GM12875 (cell line): ENCODE measurements at regions not wholly inside any gene's neighbourhood (a gene's known extent, or its start where the extent isn't known, plus 50 kb on each side); places are given as distances from the start of the nearest gene placed in this dataset.

Experiments
- H3K4me3 ChIP-seq: one replicate; pipeline ENCODE4 v1.5.1; 2011; ENCODE audit warnings: low read depth, low read length, control low read depth
- TF ChIP-seq, protein P1 (sequence below): IDR thresholded peaks from 2 replicates; pipeline ENCODE4 v1.5.1; 2011; ENCODE audit warnings: low read depth, mild to moderate bottlenecking, control low read depth, inconsistent platforms, low read length, moderate library complexity, borderline replicate concordance; ENCODE audit not compliant: insufficient read depth

DNA sequence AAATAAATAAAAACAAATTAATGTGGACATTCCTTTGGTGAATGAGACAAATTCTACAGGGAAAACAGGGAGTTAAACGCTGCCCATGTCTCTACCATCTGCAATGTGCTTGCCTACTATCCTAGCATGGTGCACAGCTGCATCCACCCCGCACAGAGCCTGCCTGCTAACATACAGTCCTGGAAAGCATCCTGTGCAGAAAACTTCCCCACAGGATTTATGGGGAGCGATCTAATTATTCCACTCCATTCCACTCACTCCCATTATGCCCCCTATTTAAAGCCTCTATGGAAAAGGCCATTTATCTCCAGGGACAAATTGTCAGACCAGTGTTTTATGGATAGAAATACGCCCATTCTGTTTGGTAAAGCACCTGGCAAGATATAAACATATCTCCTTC, 144.5 kb downstream of the MAF start:
- H3K4me3 ChIP-seq: no peak overlapping the region
- TF ChIP-seq, protein P1, sequence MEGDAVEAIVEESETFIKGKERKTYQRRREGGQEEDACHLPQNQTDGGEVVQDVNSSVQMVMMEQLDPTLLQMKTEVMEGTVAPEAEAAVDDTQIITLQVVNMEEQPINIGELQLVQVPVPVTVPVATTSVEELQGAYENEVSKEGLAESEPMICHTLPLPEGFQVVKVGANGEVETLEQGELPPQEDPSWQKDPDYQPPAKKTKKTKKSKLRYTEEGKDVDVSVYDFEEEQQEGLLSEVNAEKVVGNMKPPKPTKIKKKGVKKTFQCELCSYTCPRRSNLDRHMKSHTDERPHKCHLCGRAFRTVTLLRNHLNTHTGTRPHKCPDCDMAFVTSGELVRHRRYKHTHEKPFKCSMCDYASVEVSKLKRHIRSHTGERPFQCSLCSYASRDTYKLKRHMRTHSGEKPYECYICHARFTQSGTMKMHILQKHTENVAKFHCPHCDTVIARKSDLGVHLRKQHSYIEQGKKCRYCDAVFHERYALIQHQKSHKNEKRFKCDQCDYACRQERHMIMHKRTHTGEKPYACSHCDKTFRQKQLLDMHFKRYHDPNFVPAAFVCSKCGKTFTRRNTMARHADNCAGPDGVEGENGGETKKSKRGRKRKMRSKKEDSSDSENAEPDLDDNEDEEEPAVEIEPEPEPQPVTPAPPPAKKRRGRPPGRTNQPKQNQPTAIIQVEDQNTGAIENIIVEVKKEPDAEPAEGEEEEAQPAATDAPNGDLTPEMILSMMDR: no peak

DNA sequence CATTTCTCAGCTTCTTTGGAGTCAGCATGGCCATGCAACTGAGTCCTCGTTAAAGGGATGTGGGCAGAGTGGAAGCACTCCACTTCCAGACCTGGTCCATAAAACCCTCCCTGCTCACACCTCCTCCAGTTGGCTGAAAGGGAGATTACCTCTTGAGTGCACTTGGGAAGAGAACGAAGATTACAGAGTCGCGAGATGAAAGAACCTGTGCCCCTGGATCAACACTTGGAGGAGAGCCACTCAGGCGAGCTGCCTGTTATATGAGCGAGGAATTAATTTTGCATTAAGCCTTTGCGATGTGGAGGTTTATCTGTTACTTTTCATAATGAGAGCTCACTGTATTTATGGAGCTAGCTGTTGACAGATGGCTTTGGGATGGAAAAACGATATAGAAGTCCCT, 147.9 kb downstream of the MAF start:
- no peak overlapping the region for H3K4me3 ChIP-seq
- TF ChIP-seq, protein P1: no peak

DNA sequence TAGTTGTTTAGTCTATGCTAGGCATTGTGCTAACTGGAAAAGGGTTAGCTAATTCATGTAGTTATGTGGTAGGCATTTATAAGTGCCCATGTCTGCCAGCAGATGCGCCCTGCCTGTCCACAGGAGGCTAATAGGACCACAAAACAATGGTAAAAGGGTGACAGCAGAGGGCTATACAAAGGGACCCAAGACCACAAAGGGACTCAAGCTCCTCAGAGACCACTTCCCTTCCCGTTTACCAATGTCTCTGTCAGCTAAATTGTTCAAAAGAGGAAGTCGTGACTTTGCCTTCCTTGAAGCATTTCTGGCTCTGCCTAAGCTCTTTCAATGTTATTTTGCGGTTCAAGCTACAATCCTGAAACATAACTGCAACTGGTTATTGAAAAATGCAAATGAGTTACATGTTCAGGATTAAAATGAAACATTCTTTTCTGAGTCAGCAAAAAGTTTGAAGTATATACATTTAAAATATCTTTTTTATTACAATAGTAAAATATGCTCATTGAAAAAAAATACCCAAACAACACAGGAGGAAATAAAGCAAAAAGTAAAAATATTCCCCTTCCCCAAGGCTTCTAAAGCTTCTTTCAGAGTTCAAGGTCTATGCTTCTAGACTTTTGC, 149.2 kb downstream of the MAF start:
- TF ChIP-seq, protein P1: no peak
- H3K4me3 ChIP-seq: no peak overlapping the region

GRCh38 chr16:79449900-79450299, 150.6 kb downstream of the MAF start:
- TF ChIP-seq, protein P1: no peak
- no peak overlapping the region for H3K4me3 ChIP-seq

DNA sequence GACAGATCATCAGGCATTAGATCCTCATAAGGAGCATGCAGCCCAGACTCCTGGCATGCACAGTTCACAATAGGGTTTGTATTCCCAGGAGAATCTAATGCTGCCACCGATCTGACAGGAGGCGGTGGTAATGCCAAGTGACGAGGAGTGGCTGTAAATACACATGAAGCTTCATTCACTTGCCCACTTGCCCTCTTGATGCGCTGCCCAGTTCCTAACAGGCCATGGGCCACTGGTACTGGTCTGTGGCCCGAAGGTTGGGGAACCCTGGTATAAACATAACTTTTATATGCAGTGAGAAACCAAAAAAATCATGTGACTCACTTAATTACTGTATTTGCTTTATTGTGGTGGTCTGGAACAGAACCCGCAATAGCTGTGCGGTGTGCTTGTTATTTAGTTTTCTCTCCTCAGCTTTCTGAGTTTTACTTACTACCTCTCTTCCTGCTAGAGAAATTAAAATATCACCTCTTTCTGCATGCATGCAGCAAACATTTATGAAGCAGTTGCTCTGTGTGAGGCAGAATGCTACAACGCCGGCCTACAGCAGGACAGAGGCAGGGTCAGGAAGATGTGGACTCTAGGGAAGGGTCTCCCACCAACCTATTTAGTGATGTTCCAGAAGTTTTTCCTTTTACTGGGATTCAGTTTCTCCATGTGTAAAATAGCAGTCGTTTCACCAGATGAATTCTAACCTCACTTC, 151.3 kb downstream of the MAF start:
- no peak overlapping the region for H3K4me3 ChIP-seq
- TF ChIP-seq, protein P1: no peak

DNA sequence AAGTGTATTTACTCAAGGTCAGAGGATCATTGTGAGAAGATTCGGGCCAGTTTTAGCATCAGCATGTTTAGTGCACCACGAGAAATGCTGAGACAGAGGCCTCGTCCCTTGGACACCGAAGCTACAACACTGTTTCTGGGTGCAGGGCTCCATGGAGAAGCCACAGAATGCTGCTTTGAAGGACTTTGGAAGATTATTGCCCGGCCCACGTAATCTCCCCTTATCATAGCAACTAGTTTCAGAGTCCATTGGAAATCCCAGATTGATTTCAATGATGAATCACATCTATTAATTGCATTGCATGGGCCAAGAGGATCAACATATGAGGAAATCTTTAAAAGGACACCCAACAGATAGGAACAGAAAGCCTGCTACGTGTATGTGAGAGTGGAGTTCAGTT, 156.0 kb downstream of the MAF start:
- H3K4me3 ChIP-seq: no peak overlapping the region
- TF ChIP-seq, protein P1: no peak

DNA sequence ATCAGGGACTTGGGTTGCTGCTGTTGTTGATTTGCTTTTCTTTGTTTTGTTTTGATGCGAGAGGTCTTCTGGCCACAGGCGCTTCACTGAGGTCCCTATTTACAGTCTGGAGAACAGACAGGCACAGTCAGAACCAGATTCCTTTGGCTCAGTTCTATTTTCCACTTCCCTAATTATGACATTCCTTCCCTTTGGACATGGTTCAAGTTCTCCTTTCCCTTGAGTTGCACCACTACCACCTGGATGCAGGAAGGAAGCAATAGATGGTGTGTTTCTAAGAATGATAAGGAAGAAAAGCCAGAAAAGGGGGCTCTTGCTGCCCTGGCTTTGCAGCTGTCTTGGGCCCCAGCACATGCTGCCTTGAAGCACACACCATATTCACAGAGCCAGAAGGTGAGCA, 160.6 kb downstream of the MAF start:
- TF ChIP-seq, protein P1: no peak
- no peak overlapping the region for H3K4me3 ChIP-seq
